T-cell (primary cell): ENCODE measurements at regions not wholly inside any gene's neighbourhood (a gene's known extent, or its start where the extent isn't known, plus 50 kb on each side); places are given as distances from the start of the nearest gene placed in this dataset.
"Not testable (repeated sequence)": the region's sequence is repeated elsewhere in the genome, so short reads cannot be mapped to it uniquely, and the experiment has no call there.

Source experiments
- ATAC-seq, 4 experiments: fragments of 200-7000 bp in 3 of 4; fragments of 150-1000 bp in 1 of 4; cut with Tn5 transposase; replicated peaks in 1 of 4; 1 replicate in 3 of 4; 2 replicates in 1 of 4; pipeline ENCODE4 v1.10.0; 2021; ENCODE audit warnings: moderate library complexity in 3 of 4, mild to moderate bottlenecking in 2 of 4, moderate number of reproducible peaks in 1 of 4
- CTCF ChIA-PET, 2 donors: fragments of 300-600 bp; sonication (Branson Sonifier 250); formaldehyde crosslinking; loops; one replicate each; lab custom pipeline; 2022; ENCODE audit warnings: antibody characterized with exemption in 2 of 2; lab: Charles Lee
- POLR2A ChIA-PET, 2 donors: fragments of 300-600 bp; sonication (Branson Sonifier 250); formaldehyde crosslinking; loops; one replicate each; lab custom pipeline; 2022; ENCODE audit warnings: antibody characterized with exemption in 2 of 2; lab: Charles Lee
- DNase-seq, 35 experiments: peaks; one replicate each; pipeline versions ENCODE4 v3.0.0 to v3.0.0-alpha.2; 2013 to 2023
- H3K27ac ChIP-seq: one replicate; pipeline ENCODE4 v1.5.1; 2013; ENCODE audit warnings: low read length
- H3K27me3 ChIP-seq, 2 experiments: replicated peaks in 1 of 2; 1 replicate in 1 of 2; 2 replicates in 1 of 2; pipeline versions ENCODE4 v1.6.1 to v1.7.0; 2013; ENCODE audit warnings: low read length in 1 of 2, mixed read lengths in 1 of 2; ENCODE audit not compliant: control insufficient read depth in 2 of 2, insufficient read depth in 2 of 2; ENCODE audit errors: extremely low read depth in 1 of 2
- H3K36me3 ChIP-seq, 2 donors: 1 replicate in 1 of 2; 2 replicates in 1 of 2; pipeline versions ENCODE4 v1.6.1 to v1.7.0; 2013; ENCODE audit warnings: low read length in 1 of 2; ENCODE audit not compliant: control insufficient read depth in 2 of 2, insufficient read depth in 1 of 2; ENCODE audit errors: extremely low read depth in 1 of 2
- H3K4me1 ChIP-seq, 2 experiments: 1 replicate in 1 of 2; 2 replicates in 1 of 2; pipeline versions ENCODE4 v1.6.1 to v1.7.0; 2013; ENCODE audit warnings: low read length in 2 of 2, mixed read lengths in 1 of 2; ENCODE audit not compliant: insufficient read depth in 2 of 2, control insufficient read depth in 1 of 2; ENCODE audit errors: extremely low read depth in 1 of 2
- H3K4me3 ChIP-seq, 2 donors: 1 replicate in 1 of 2; 2 replicates in 1 of 2; pipeline versions ENCODE4 v1.5.1 to v1.7.0; 2013; ENCODE audit warnings: mild to moderate bottlenecking in 2 of 2, low read length in 1 of 2, moderate library complexity in 1 of 2; ENCODE audit not compliant: control insufficient read depth in 1 of 2; ENCODE audit errors: extremely low read depth in 1 of 2
- H3K9me3 ChIP-seq: 2 replicates; pipeline ENCODE4 v1.7.0; 2013
- H3K27ac Mint-ChIP-seq, 2 donors: one replicate each; pipeline ENCODE4 v1.8.0; 2020 to 2021; ENCODE audit warnings: mild to moderate bottlenecking in 2 of 2, mixed read lengths in 2 of 2
- H3K27me3 Mint-ChIP-seq, 2 donors: one replicate each; pipeline ENCODE4 v1.8.0; 2021 to 2022; ENCODE audit warnings: mixed read lengths in 2 of 2
- H3K36me3 Mint-ChIP-seq: one replicate; pipeline ENCODE4 v1.8.0; 2021; ENCODE audit warnings: mixed read lengths
- H3K4me1 Mint-ChIP-seq, 3 donors: one replicate each; pipeline ENCODE4 v1.8.0; 2020 to 2022; ENCODE audit warnings: mixed read lengths in 3 of 3, mild to moderate bottlenecking in 1 of 3
- H3K4me3 Mint-ChIP-seq, 3 donors: one replicate each; pipeline ENCODE4 v1.8.0; 2020 to 2022; ENCODE audit warnings: mild to moderate bottlenecking in 3 of 3, mixed read lengths in 3 of 3, moderate library complexity in 3 of 3
- H3K9me3 Mint-ChIP-seq, 3 donors: one replicate each; pipeline ENCODE4 v1.8.0; 2020 to 2022; ENCODE audit warnings: mixed read lengths in 3 of 3
- WGBS: methylation state at CpG from one replicate; pipeline ENCODE4 v1.1.5; 2013; ENCODE audit warnings: missing lambda C conversion rate; ENCODE audit not compliant: insufficient coverage; 5-methylcytosine and 5-hydroxymethylcytosine counted together

DNA sequence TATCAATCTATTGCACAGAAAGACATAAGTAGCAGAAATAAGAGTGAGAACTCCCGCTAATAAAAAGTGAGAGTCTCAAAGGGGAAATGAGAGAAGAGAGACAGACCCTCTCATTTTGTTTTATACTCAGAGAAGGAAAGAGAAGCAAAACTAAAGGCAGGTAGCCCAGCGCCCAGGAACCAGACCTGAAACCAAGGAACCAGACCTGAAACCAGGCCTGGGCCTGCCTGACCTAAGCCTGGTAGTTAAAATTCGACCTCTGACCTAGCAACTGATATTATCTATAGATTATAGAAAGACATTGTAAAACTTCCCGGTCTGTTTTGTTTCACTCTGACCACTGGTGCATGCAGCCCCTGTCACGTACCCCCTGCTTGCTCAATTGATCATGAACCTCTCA lies 134.5 kb upstream of the SEMA6A start:
- Histone ChIP-seq H3K4me1 (no peaks in the 10 kb centered on the region), H3K27ac (no peak overlapping the region), H3K36me3 (no peaks in the 10 kb centered on the region), H3K9me3 (no peaks in the 10 kb centered on the region), H3K4me3 (no peak overlapping the region), H3K27me3 (no peaks in the 10 kb centered on the region)
- H3K27ac Mint-ChIP-seq: no peak overlapping the region
- CTCF ChIA-PET: no interaction called here
- POLR2A ChIA-PET: no interaction called here
- ATAC-seq (no peak), DNase-seq (no peak)
- 68% methylated on average over 2 of the region's 5 CpGs for WGBS
- H3K4me1 Mint-ChIP-seq: no peaks in the 10 kb centered on the region
- H3K9me3 Mint-ChIP-seq: no peaks in the 10 kb centered on the region
- H3K27me3 Mint-ChIP-seq: no peaks in the 10 kb centered on the region
- H3K4me3 Mint-ChIP-seq: no peak overlapping the region
- no peaks in the 10 kb centered on the region for H3K36me3 Mint-ChIP-seq

DNA sequence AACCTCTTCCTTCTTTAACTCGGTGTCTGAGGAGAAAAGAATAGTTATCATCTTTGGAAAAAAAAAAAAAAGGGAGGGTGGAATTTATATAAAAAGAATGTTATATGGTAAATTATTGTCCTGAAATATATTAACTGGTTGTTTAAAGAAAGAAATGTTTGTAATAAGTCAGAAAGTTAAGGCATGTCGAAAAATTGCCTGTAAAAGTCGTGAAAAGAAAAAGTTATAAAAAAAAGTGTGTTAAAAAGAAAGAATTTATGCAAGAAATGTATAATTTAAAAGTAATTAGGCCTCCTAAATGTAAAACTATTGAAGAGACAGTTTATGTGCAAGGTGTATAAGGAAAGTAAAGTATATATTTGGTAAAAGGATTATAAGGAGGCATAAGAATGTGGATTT lies 130.5 kb upstream of the SEMA6A start:
- POLR2A ChIA-PET, DNase-seq, H3K36me3 ChIP-seq, H3K4me1 ChIP-seq, H3K4me1 Mint-ChIP-seq, H3K4me3 Mint-ChIP-seq, ATAC-seq, H3K27ac ChIP-seq, H3K27ac Mint-ChIP-seq, H3K4me3 ChIP-seq, H3K36me3 Mint-ChIP-seq, H3K27me3 Mint-ChIP-seq, H3K27me3 ChIP-seq, H3K9me3 ChIP-seq, H3K9me3 Mint-ChIP-seq, CTCF ChIA-PET: not testable (repeated sequence)
- WGBS: no CpG with 5 or more reads among the region's 3 CpGs

DNA sequence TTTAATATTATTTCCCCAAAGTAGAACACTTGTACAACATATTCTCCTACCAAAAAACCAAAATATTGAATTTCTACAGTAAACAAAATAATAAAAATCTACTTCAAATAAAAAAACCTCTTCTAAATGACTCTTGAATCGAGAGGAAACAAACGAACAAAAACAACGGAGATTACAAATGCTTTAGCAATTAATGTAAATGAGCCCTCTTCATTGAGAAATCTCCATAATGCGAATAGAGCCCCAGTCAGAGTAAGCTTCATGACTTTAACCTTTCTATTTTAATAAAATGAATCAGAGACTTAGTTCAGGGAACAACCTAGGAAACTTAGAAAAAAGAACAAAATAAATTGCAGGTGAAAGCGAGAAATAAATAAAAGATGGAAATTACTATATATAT lies 129.3 kb upstream of the SEMA6A start:
- 83% methylated on average over 2 of the region's 5 CpGs for WGBS
- Histone ChIP-seq H3K36me3 (no peaks in the 10 kb centered on the region), H3K4me3 (no peak overlapping the region), H3K4me1 (no peaks in the 10 kb centered on the region), H3K27me3 (no peaks in the 10 kb centered on the region), H3K27ac (no peak overlapping the region), H3K9me3 (no peaks in the 10 kb centered on the region)
- Mint-ChIP-seq H3K27me3 (no peaks in the 10 kb centered on the region), H3K4me3 (no peak overlapping the region), H3K36me3 (no peaks in the 10 kb centered on the region), H3K4me1 (no peaks in the 10 kb centered on the region), H3K27ac (no peak overlapping the region), H3K9me3 (peaks cover 0 to 4% (median 0%) of the 10 kb centered on the region in 3 donors)
- ChIA-PET POLR2A (no interaction called here), CTCF (no interaction called here)
- ATAC-seq: no peak
- DNase-seq: no peak

DNA sequence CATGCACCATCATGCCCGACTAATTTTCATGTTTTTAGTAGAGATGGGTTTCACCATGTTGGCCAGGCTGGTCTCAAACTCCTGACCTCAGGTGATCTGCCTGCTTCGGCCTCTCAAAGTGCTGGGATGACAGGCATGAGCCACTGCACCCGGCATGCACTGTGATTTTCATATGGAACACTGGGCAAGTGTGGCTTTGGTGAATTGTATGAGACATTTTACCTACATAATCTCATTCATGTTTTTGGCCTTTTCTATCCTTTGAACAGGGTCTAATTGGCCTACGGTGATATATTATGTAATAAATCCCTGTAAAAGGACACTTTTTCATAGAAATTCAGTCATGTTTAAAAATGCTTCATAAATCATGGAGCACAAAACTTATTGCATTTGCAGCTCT lies 128.7 kb upstream of the SEMA6A start:
- Mint-ChIP-seq H3K4me1 (no peaks in the 10 kb centered on the region), H3K4me3 (no peak overlapping the region), H3K27me3 (no peaks in the 10 kb centered on the region), H3K36me3 (no peaks in the 10 kb centered on the region), H3K27ac (no peak overlapping the region), H3K9me3 (peaks cover 0 to 4% (median 0%) of the 10 kb centered on the region in 3 donors)
- ChIA-PET CTCF (no interaction called here), POLR2A (no interaction called here)
- DNase-seq (no peak), ATAC-seq (no peak)
- Histone ChIP-seq H3K4me1 (no peaks in the 10 kb centered on the region), H3K4me3 (no peak overlapping the region), H3K27ac (no peak overlapping the region), H3K36me3 (no peaks in the 10 kb centered on the region), H3K9me3 (no peaks in the 10 kb centered on the region), H3K27me3 (no peaks in the 10 kb centered on the region)
- no CpG with 5 or more reads among the region's 4 CpGs for WGBS

DNA sequence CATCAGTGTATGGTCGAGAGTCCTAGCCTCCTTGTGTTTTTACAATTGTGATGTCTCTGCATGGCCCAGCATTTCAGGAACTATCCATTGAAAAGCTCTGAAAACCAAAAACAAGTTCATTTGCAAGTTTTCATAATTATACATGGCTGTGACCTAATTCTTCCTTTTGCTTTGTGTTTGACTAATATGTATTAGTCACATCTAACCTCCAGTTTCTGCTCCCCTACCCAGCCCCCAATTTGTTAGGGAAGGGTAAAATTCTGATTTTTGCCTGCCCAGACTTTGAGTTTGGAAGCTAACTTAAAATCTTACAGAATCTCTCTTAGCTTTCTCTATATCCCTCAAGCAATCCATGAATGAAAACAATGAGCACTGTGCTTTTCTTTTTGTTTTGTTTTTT lies 128.2 kb upstream of the SEMA6A start:
- H3K36me3 Mint-ChIP-seq: no peaks in the 10 kb centered on the region
- ChIA-PET POLR2A (interaction anchor here in 1 of 2 donors (0.6 kb wide), 1 partner anchor 386 kb away, joined by 3 read pairs; no protein-coding TSS in a partner anchor), CTCF (no interaction called here)
- H3K9me3 Mint-ChIP-seq: peaks cover 0 to 4% (median 0%) of the 10 kb centered on the region in 3 donors
- Histone ChIP-seq H3K4me1 (no peaks in the 10 kb centered on the region), H3K4me3 (no peak overlapping the region), H3K27ac (no peak overlapping the region), H3K9me3 (no peaks in the 10 kb centered on the region), H3K27me3 (no peaks in the 10 kb centered on the region), H3K36me3 (no peaks in the 10 kb centered on the region)
- DNase-seq (no peak), ATAC-seq (no peak)
- H3K27me3 Mint-ChIP-seq: no peaks in the 10 kb centered on the region
- no CpG with 5 or more reads among the region's 1 CpG for WGBS
- H3K4me1 Mint-ChIP-seq: no peaks in the 10 kb centered on the region
- H3K4me3 Mint-ChIP-seq: no peak overlapping the region
- H3K27ac Mint-ChIP-seq: no peak overlapping the region

DNA sequence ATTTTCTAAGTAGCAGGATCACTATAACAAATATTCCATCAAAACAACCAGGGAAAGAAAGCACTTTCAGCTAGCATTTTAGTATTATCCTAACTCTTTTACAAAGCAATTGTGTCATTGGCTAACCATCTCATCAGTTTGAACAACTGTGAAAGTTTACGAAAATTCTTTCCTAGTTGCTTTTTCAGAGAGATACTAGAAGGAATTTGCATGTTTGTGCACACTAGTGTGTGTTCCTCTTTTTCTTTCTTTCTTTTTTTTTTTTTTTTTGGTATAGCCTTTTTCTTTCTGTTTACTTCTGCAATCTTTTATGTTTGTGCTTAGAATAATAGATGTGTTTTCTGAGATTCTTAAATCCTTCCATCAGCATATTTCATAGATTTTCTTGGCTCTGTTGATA lies 124.7 kb upstream of the SEMA6A start:
- H3K9me3 Mint-ChIP-seq: peaks cover 2 to 7% (median 3%) of the 10 kb centered on the region in 3 donors
- no peaks in the 10 kb centered on the region for H3K4me1 ChIP-seq
- no peaks in the 10 kb centered on the region for H3K27me3 Mint-ChIP-seq
- no peaks in the 10 kb centered on the region for H3K9me3 ChIP-seq
- H3K27ac Mint-ChIP-seq: no peak overlapping the region
- no peaks in the 10 kb centered on the region for H3K36me3 ChIP-seq
- POLR2A ChIA-PET: no interaction called here
- no peaks in the 10 kb centered on the region for H3K36me3 Mint-ChIP-seq
- ATAC-seq: no peak
- WGBS: no CpG with 5 or more reads among the region's 1 CpG
- CTCF ChIA-PET: no interaction called here
- no peaks in the 10 kb centered on the region for H3K27me3 ChIP-seq
- H3K4me3 ChIP-seq: no peak overlapping the region
- DNase-seq: no peak
- no peaks in the 10 kb centered on the region for H3K4me1 Mint-ChIP-seq
- H3K4me3 Mint-ChIP-seq: no peak overlapping the region
- no peak overlapping the region for H3K27ac ChIP-seq

DNA sequence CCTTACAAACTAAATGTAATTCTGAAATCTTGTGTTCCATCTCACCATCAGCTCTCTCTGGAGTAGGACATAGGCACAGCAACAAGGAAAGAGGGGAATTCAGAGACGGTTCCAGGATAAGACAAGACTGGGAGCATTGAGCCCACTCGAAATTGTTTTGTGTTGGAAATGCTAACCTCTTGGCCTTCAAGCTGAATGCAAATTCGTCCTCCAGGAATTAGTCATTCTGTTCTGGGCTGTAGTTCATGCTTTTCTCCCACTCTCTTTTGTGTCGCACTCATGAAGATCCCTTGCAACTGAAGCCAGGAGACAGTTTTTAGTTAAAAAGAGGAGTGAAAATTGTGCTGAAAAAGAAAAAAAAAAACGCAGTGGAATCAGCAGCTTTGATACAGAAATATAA lies 121.7 kb upstream of the SEMA6A start:
- ChIA-PET CTCF (interaction anchor here in 1 of 2 donors (0.6 kb wide), 1 partner anchor 341 kb away, joined by 3 read pairs; no protein-coding TSS in a partner anchor), POLR2A (no interaction called here)
- Mint-ChIP-seq H3K4me1 (no peaks in the 10 kb centered on the region), H3K36me3 (no peaks in the 10 kb centered on the region), H3K4me3 (no peak overlapping the region), H3K27ac (no peak overlapping the region), H3K9me3 (peaks cover 2 to 4% (median 3%) of the 10 kb centered on the region in 3 donors), H3K27me3 (no peaks in the 10 kb centered on the region)
- DNase-seq (no peak), ATAC-seq (no peak)
- H3K27me3 ChIP-seq: no peaks in the 10 kb centered on the region
- H3K4me3 ChIP-seq: no peak overlapping the region
- no peaks in the 10 kb centered on the region for H3K4me1 ChIP-seq
- no peak overlapping the region for H3K27ac ChIP-seq
- 40% methylated on average over 1 of the region's 5 CpGs for WGBS
- no peaks in the 10 kb centered on the region for H3K9me3 ChIP-seq
- no peaks in the 10 kb centered on the region for H3K36me3 ChIP-seq
